Kidney epithelial cell (primary cell): ENCODE measurements at regions not wholly inside any gene's neighbourhood (a gene's known extent, or its start where the extent isn't known, plus 50 kb on each side); places are given as distances from the start of the nearest gene placed in this dataset.

Source experiments
- DNase-seq: peaks from one replicate; pipeline ENCODE4 v3.0.0-alpha.2; 2010; ENCODE audit warnings: low read depth
- H3K27me3 ChIP-seq: 2 replicates; pipeline ENCODE4 v1.6.0; 2011; ENCODE audit warnings: low read length; ENCODE audit not compliant: control insufficient read depth, insufficient read depth
- H3K36me3 ChIP-seq: 2 replicates; pipeline ENCODE4 v1.5.1; 2011; ENCODE audit warnings: low read length; ENCODE audit not compliant: control insufficient read depth, insufficient read depth
- H3K4me3 ChIP-seq: 2 replicates; pipeline ENCODE4 v1.5.1; 2011; ENCODE audit warnings: low read depth, mild to moderate bottlenecking, control low read depth, low read length
- TF ChIP-seq, protein P1 (sequence below): IDR thresholded peaks from 2 replicates; pipeline ENCODE4 v1.5.1; 2011; ENCODE audit warnings: mild to moderate bottlenecking, moderate library complexity, low read length, control low read depth, inconsistent platforms; ENCODE audit not compliant: insufficient read depth, poor library complexity, severe bottlenecking

DNA sequence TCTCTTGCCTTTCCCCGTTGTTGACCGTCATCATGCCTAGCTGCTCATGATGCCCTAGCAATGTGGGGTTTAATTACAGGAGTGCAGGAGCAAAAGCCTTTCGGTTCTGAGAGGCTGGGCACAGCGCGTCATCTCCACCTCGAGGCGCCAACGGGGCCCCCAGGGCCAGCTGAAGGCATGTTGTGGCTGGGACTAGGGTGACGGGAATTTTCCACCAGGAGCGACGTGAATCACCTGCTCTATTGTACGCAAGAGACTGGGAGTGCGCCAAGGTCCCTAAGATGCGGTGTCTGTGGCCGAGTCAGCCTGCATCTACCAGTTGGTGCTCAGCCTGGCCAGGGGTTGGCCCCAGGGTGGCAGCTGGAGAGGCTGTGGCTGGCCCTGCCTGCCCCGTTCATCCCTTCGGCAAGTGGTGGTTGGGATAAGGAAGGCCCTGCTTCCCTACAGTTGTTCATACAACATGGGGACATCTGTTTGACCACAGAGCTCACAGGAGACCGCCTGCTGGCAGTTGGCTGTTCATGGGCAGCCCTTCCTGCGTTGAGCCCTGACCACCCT, 1175.6 kb downstream of the BRD1 start:
- DNase-seq: no peak
- H3K27me3 ChIP-seq: no peaks in the 10 kb centered on the region

DNA sequence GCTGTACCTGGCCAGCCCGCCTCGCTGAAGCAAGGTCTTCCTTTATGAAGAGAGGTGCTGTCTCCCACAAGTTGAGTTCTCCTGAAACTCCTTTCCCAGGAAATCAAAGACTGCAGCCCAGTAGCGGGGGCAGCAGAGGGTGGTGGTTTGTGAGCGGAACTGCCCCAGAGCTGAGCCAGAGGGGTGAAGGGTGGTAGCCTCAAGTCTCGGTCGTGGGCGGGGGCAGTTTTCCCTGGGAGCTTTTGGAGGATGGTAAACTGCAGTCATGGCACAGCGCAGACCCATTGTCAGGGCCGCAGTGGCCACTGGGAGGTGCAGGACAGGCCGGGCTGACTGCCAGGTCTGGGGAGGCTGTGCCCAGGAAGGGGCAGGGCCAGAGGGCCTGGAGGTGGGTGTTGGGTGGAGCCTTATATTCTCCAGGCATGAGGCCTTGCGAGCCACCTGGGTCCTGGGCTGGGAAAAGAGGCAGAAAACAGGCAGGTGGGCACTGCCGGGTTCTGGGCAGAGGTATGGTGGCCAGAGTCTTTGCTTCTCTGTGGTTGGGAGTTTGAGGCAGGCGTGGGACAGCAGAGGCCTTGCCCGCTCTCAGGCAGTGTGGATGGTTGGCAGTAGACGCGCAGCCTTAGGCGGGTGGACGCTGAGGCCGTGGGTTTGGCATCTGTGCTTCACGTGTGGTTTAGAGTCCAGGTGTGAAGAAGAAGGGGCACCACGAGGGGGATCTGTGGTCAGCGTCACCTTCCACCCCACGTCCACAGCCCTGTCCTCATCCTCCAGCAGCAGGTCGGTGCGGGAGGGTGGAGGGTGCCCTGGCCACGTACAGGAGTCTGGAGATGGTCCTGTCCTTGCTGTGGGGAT, 1176.4 kb downstream of the BRD1 start:
- H3K27me3 ChIP-seq: no peaks in the 10 kb centered on the region
- DNase-seq: no peak
- TF ChIP-seq, protein P1, sequence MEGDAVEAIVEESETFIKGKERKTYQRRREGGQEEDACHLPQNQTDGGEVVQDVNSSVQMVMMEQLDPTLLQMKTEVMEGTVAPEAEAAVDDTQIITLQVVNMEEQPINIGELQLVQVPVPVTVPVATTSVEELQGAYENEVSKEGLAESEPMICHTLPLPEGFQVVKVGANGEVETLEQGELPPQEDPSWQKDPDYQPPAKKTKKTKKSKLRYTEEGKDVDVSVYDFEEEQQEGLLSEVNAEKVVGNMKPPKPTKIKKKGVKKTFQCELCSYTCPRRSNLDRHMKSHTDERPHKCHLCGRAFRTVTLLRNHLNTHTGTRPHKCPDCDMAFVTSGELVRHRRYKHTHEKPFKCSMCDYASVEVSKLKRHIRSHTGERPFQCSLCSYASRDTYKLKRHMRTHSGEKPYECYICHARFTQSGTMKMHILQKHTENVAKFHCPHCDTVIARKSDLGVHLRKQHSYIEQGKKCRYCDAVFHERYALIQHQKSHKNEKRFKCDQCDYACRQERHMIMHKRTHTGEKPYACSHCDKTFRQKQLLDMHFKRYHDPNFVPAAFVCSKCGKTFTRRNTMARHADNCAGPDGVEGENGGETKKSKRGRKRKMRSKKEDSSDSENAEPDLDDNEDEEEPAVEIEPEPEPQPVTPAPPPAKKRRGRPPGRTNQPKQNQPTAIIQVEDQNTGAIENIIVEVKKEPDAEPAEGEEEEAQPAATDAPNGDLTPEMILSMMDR: no peak

More for the DNA sequence above, 1175.6 kb downstream of the BRD1 start:
- TF ChIP-seq, protein P1: no peak
- H3K4me3 ChIP-seq: no peak overlapping the region
- H3K36me3 ChIP-seq: no peaks in the 10 kb centered on the region

DNA sequence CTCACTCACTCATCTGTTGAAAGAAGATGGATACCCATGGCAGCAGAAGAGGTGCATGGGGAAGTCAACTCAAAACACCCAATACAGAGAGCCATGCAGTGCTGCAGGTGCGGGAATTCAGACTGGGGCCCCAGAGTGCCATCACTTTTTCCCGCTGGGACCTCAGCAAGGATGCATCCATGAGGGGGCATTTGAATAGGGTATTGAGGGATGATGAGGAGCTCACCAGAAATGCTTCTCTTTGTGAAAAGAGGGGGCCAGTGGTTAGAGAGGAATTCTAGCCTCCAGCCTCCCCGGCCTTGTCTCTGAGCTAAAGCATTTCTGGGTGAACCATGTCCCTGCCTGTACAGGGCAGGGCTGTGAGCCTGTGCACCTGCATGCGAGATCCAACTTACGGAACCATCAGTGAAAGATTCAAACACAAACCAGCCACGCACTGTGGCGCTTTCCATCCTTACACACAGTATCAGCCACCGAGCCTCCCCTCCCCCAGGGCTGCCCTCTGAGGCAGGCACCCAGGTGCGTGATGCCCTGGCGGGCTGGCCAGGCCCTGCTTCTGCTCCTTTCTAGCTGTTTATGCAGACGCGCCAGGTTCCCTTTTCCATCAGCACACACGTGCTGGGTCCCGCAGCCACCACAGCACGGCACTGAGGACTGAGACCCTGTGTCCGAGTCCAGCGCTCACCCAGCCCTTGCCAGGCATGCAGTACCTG, 1177.2 kb downstream of the BRD1 start:
- TF ChIP-seq, protein P1: no peak
- Histone ChIP-seq H3K4me3 (no peak overlapping the region), H3K36me3 (no peaks in the 10 kb centered on the region), H3K27me3 (no peaks in the 10 kb centered on the region)
- no peak for DNase-seq

More for the DNA sequence above, 1176.4 kb downstream of the BRD1 start:
- Histone ChIP-seq H3K36me3 (no peaks in the 10 kb centered on the region), H3K4me3 (no peak overlapping the region)

DNA sequence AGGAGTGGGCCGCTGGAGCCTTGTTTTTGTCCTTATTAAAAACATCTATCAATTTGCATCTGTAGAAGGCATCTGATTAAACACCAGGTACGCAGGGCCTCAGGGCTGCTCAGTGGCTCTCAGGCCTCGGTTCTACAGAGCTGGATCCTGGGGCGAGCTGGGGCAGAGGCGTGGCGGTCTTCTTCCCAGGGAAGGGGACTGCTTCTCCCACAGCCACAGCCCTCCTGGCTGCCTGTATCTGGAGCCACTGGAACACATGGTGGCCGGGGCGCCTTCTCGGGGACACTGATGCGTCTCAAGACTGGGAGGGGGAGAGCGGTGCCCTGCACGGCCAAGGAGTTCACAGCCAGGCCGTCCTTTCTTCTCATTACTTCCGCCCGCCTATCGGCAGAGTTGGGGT, 1178.2 kb downstream of the BRD1 start:
- TF ChIP-seq, protein P1: no peak
- H3K27me3 ChIP-seq: no peaks in the 10 kb centered on the region
- DNase-seq: no peak

DNA sequence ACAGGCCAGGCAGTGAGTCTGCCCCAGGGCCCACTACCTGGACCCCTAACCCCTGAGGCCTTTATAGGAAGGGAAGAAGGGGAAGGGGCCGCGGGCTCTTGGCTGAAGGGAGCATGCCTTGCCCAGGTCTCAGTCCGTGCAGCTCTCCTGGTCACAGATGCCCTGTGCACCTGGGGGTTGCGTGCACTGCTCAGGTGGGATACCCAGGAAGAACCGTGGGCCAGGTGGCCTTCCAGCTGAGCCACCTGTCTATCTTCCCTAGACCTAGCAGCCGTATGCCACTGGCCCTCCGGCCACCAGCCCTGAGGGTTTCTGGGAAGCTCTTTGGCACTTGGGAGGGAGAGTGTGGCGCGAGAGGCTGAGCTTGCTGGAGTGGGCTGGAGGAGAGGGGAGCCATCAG, 1178.6 kb downstream of the BRD1 start:
- no peaks in the 10 kb centered on the region for H3K36me3 ChIP-seq
- no peak overlapping the region for H3K4me3 ChIP-seq
- no peak for DNase-seq
- TF ChIP-seq, protein P1: no peak
- no peaks in the 10 kb centered on the region for H3K27me3 ChIP-seq

More for the DNA sequence above, 1178.2 kb downstream of the BRD1 start:
- Histone ChIP-seq H3K4me3 (no peak overlapping the region), H3K36me3 (no peaks in the 10 kb centered on the region)
